ENCODE measurements at regions not wholly inside any gene's neighbourhood (a gene's known extent, or its start where the extent isn't known, plus 50 kb on each side); places are given as distances from the start of the nearest gene placed in this dataset.
"Not testable (repeated sequence)": the region's sequence is repeated elsewhere in the genome, so short reads cannot be mapped to it uniquely, and the experiment has no call there.

GRCh38 chr14:89056394-89056793, 231.9 kb downstream of the TTC8 start:
- DNase-seq (ENCODE audit: insufficient read length, low spot score) (no peak), FAIRE-seq (no peak)

- FAIRE-seq, result no peak
- no peak for DNase-seq (ENCODE audit: insufficient read length, low spot score)
These were observed 234.2 kb downstream of the TTC8 start for GRCh38 chr14:89058697-89059096.

DNA sequence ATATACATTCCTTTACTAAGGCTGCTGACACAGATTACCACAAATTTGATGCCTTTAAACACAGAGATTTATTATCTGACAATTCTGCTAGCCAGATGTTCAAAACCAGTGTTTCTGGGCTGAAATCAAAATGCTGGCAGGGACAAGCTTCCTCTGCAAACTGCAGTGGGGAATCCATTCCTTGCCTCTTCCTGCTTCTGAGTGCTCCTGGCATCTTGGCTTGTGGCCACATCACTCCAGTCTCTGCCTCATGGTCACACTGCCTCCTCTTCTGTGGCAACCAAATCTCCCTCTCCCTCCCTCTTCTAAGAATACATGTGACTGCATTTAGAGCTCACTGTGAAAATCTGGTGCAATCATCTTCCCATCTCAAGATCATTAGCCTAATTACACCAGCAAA, 235.7 kb downstream of the TTC8 start:
- FAIRE-seq (no peak), DNase-seq (ENCODE audit: insufficient read length, low spot score) (no peak)

- no peak for DNase-seq (ENCODE audit: insufficient read length, low spot score)
- FAIRE-seq, result no peak
These were observed 237.2 kb downstream of the TTC8 start for GRCh38 chr14:89061696-89062095.

- FAIRE-seq, result no peak
These were observed 241.4 kb downstream of the TTC8 start for GRCh38 chr14:89065879-89066278.

GRCh38 chr14:89067293-89067972, 243.0 kb downstream of the TTC8 start:
- DNase-seq (ENCODE audit: insufficient read length, low spot score) (no peak), FAIRE-seq (no peak)

More at GRCh38 chr14:89065879-89066278, 241.4 kb downstream of the TTC8 start:
- no peak for DNase-seq (ENCODE audit: insufficient read length, low spot score)

GRCh38 chr14:89078021-89078795, 253.8 kb downstream of the TTC8 start:
- no peak for DNase-seq (ENCODE audit: insufficient read length, low spot score)
- no peak for FAIRE-seq

GRCh38 chr14:89085231-89085731, 260.8 kb downstream of the TTC8 start:
- DNase-seq (ENCODE audit: insufficient read length, low spot score) (no peak), FAIRE-seq (no peak)

DNA sequence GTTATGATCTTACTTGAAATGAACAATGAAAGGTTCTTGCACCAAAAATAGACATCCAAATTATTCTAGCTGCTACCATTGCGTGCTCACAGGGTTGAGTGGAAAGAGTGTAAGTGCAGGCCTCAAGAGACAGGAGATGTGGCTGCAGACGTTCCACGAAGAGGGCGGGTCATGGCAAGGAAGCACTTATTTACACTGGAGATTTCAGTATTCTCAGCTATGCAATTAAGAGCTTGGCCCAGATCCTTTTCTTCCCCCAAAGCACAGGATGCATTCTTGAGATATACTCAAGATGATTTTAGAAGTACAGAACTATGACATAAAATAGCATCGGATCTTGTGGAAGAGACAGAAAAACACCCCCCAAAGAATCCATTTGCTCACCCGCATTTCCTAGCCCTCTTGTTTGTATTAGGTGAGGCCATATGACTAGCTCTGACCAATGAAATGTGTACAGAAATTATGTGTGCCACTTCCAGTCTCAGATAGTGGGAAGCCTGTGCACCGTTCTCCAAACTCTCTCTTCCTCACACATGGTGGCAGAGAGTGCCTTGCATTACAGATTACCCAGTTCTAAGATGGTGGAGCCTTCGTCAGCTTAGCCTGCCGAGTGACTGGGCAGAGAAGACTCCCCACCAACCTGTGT, 261.4 kb downstream of the TTC8 start:
- no peak for FAIRE-seq
- no peak for DNase-seq (ENCODE audit: insufficient read length, low spot score)

GRCh38 chr14:89088530-89088929, 264.1 kb downstream of the TTC8 start:
- FAIRE-seq (no peak), DNase-seq (ENCODE audit: insufficient read length, low spot score) (no peak)

DNA sequence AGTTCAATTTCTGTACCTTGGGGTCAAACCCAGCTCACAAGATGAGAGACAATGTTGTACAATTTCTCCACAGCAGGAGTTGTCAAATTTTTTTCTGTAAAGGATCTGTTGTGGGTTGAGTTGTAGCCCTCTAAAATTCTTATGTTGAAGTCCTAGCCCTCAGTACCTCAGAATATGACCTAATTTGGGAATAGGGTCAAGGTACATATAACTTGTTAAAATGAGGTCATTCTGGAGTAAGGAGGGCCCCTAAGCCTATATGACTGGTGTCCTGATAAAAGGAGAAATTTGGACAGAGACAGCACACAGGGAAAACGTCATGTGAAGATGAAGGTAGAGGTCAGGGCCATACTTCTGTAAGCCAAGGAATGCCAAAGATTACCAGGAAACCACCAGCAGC, 264.9 kb downstream of the TTC8 start:
- FAIRE-seq, result no peak
- DNase-seq (ENCODE audit: insufficient read length, low spot score), result no peak

GRCh38 chr14:89091781-89092180, 267.3 kb downstream of the TTC8 start:
- FAIRE-seq (no peak), DNase-seq (ENCODE audit: insufficient read length, low spot score) (no peak)

DNA sequence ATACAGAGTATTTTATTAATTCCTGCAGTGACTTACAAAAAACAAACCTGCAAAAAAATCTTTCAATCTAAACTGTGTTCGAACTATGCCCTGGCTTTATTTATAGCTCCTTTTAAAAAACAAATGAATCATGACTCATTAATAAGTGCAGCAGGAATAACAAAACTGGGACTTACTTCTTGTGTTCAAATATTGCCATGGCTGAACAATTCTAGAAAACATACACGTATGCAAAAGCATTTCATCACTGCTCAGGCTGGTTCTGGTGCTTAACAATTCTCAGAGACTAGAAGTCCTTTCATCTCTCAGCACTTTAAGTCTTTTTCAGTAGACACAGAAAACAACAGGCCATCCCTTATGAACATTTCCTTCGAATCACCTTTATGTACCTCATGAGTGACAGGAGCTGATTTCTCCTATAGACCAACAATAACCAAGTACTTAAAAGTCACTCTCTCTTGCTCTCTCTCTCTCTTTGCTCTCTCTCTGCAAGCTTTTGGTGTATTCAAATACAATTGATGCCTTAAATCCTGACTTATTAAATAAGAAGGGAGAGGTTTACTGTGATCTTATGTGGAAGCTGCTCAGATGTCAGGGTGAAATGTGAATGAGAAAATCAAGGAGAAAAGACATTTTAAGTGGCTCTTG, 268.8 kb downstream of the TTC8 start:
- DNase-seq (ENCODE audit: insufficient read length, low spot score) (no peak), FAIRE-seq (no peak)

DNA sequence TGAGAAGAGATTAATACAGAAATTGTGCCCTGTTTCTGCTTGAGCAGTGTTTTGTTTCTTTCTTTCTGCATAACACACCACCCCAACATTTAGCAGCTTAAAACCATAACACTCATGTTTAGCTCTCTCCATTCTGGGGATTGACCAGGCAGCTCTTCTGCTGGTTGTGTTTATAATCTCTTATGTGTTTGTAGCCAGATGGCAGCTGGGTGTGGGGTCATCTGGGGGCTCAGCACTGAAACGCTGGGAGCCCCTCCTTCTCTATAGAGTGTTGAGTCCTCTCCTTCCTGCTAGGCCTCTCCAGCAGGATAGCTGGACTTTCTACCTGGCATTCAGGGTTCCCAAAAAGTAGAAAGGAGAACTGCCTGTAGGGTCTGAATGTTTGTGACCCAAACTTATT, 270.6 kb downstream of the TTC8 start:
- DNase-seq (ENCODE audit: insufficient read length, low spot score), result no peak
- FAIRE-seq, result no peak

- DNase-seq (ENCODE audit: insufficient read length, low spot score) (no peak), FAIRE-seq (no peak)
These were observed 272.5 kb downstream of the TTC8 start for GRCh38 chr14:89096946-89097345.

DNA sequence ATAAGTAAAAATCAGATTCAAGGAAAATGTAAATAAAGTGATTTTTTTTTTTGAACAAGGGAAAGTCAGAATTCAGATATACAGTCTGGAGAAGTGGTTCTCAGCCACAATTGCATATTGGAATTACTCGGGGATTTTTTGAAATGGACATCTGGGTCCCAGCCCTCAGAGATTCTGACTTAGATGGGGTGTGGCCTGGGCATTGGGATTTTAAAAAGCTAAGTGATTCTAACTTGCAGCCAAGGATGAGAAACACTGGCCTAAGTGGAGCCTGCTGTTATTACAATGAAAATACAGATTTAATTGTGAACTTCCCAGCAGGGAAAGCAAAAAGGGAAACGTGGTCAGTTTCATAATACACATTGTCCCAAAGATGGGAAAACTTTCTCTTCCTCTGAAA, 273.8 kb downstream of the TTC8 start:
- DNase-seq (ENCODE audit: insufficient read length, low spot score), result no peak
- FAIRE-seq, result no peak

GRCh38 chr14:89104171-89104817, 279.8 kb downstream of the TTC8 start:
- not testable (repeated sequence) for FAIRE-seq; DNase-seq (ENCODE audit: insufficient read length, low spot score)

GRCh38 chr14:89104861-89105260, 280.4 kb downstream of the TTC8 start:
- FAIRE-seq; DNase-seq (ENCODE audit: insufficient read length, low spot score): not testable (repeated sequence)

Measured in HTR-8/SVneo (cell line).